ENCODE measurements at regions not wholly inside any gene's neighbourhood (a gene's known extent, or its start where the extent isn't known, plus 50 kb on each side); places are given as distances from the start of the nearest gene placed in this dataset.

- CTCF ChIA-PET, result no interaction called here
Observed at GRCh38 chr5:158492136-158492535, 607.6 kb downstream of the EBF1 start.

DNA sequence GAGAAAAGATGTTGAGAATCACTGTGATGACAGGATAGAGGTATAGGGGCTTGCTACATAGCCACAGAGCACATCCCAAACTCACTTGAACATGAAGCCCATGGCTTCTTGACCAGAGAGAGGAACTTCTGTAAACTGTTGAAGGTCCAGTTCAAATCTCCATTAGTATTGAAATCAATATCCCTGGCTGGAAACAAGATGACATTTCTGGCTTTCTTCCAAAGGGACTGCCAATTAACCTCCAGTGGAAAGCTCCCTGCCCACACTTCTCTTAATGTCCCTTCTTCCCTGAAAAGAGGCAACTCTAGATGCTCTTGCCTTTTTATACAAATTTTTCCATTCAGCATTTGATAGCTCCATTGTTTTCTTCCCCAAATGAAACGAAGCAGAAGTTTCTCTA lies 612.1 kb downstream of the EBF1 start:
- POLR2A ChIA-PET, result no interaction called here
- no peak overlapping the region for H3K4me3 ChIP-seq (ENCODE audit: low read depth, low read length)
- TF ChIP-seq CTCF (IDR thresholded peaks at IDR 0.05; ENCODE audit: insufficient read depth, low read length, missing control alignments), result no peak
- CTCF ChIA-PET, result interaction anchor here (1.1 kb wide), 1 partner anchor 208 kb away, joined by 3 read pairs; no protein-coding TSS in a partner anchor
- no peak for DNase-seq (ENCODE audit: low read depth, low spot score)

More at GRCh38 chr5:158492136-158492535, 607.6 kb downstream of the EBF1 start:
- TF ChIP-seq CTCF (IDR thresholded peaks at IDR 0.05; ENCODE audit: insufficient read depth, low read length, missing control alignments), result no peak
- DNase-seq (ENCODE audit: low read depth, low spot score), result no peak
- POLR2A ChIA-PET, result no interaction called here
- H3K4me3 ChIP-seq (ENCODE audit: low read depth, low read length), result no peak overlapping the region

GRCh38 chr5:158487156-158487555 lies 612.6 kb downstream of the EBF1 start:
- no peak for TF ChIP-seq CTCF (IDR thresholded peaks at IDR 0.05; ENCODE audit: insufficient read depth, low read length, missing control alignments)
- DNase-seq (ENCODE audit: low read depth, low spot score), result no peak
- POLR2A ChIA-PET, result no interaction called here
- CTCF ChIA-PET, result no interaction called here
- no peak overlapping the region for H3K4me3 ChIP-seq (ENCODE audit: low read depth, low read length)

- no peak for TF ChIP-seq CTCF (IDR thresholded peaks at IDR 0.05; ENCODE audit: insufficient read depth, low read length, missing control alignments)
- DNase-seq (ENCODE audit: low read depth, low spot score), result no peak
- ChIA-PET POLR2A (no interaction called here), CTCF (no interaction called here)
- no peak overlapping the region for H3K4me3 ChIP-seq (ENCODE audit: low read depth, low read length)
Observed at GRCh38 chr5:158486566-158486965, 613.1 kb downstream of the EBF1 start.

DNA sequence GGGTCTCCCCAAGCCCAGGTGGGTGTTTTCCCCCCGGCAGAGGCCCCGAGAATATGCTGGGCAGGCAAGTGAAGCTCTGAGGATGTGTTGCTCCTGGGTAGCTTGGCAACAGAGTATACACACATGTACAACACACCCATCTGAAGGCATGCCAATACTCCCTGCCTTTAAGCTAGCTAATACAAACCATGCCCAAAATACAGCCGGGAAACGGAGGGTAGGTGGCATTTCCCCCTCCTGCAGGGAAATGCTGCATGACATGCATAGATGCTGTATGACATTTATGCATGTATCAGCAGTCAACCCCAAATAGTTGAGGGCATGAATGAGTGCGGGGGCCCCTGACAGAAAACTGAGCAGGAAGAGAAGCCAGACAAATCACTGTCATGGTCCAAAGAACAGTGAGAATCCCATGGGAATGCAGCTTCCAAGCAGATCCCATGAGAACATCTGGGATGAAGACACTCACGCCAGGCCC lies 614.1 kb downstream of the EBF1 start:
- H3K4me3 ChIP-seq (ENCODE audit: low read depth, low read length), result no peak overlapping the region
- ChIA-PET POLR2A (no interaction called here), CTCF (no interaction called here)
- no peak for DNase-seq (ENCODE audit: low read depth, low spot score)
- no peak for TF ChIP-seq CTCF (IDR thresholded peaks at IDR 0.05; ENCODE audit: insufficient read depth, low read length, missing control alignments)

GRCh38 chr5:158485047-158485446 lies 614.7 kb downstream of the EBF1 start:
- no peak for TF ChIP-seq CTCF (IDR thresholded peaks at IDR 0.05; ENCODE audit: insufficient read depth, low read length, missing control alignments)
- ChIA-PET POLR2A (no interaction called here), CTCF (no interaction called here)
- DNase-seq (ENCODE audit: low read depth, low spot score), result no peak
- no peak overlapping the region for H3K4me3 ChIP-seq (ENCODE audit: low read depth, low read length)
